Endothelial cell of umbilical vein (primary cell): ENCODE measurements at regions not wholly inside any gene's neighbourhood (a gene's known extent, or its start where the extent isn't known, plus 50 kb on each side); places are given as distances from the start of the nearest gene placed in this dataset.

ENCODE experiments used
- EZH2 ChIP-seq: IDR thresholded peaks from 2 replicates; pipeline ENCODE4 v1.6.1; 2012; ENCODE audit warnings: borderline replicate concordance, low read depth, mild to moderate bottlenecking, moderate library complexity, low read length, inconsistent platforms; ENCODE audit not compliant: severe bottlenecking
- POLR2A ChIP-seq: IDR thresholded peaks from 2 replicates; pipeline ENCODE4 v1.6.1; 2012; ENCODE audit warnings: low read depth, mild to moderate bottlenecking, control low read depth, low read length

GRCh38 chr7:91674470-91674869 is 206.0 kb downstream of the MTERF1 start:
- TF ChIP-seq EZH2 (no peak), POLR2A (no peak)
